ENCODE measurements at regions not wholly inside any gene's neighbourhood (a gene's known extent, or its start where the extent isn't known, plus 50 kb on each side); places are given as distances from the start of the nearest gene placed in this dataset.

- Histone ChIP-seq H3K27me3 (ENCODE audit: insufficient read depth, low read depth, low read length) (no peaks in the 10 kb centered on the region), H3K4me3 (ENCODE audit: low read length) (no peak overlapping the region)
Observed at GRCh38 chr7:35355911-35356310, 102.0 kb upstream of the TBX20 start.

GRCh38 chr7:35355199-35355598, 101.3 kb upstream of the TBX20 start:
- no peak overlapping the region for H3K4me2 ChIP-seq (ENCODE audit: low read length)
- H3K9ac ChIP-seq (ENCODE audit: low read length), result no peak overlapping the region
- no peaks in the 10 kb centered on the region for H3F3A ChIP-seq (ENCODE audit: insufficient read depth, low read length, poor library complexity, severe bottlenecking)
- no peaks in the 10 kb centered on the region for H3K9me2 ChIP-seq (ENCODE audit: insufficient read depth, low read length)
- TF ChIP-seq CTCF (IDR thresholded peaks at IDR 0.05; ENCODE audit: poor library complexity, severe bottlenecking) (no peak), REST (IDR thresholded peaks at IDR 0.05; ENCODE audit: borderline replicate concordance) (no peak)
- no peak overlapping the region for H3K27ac ChIP-seq (ENCODE audit: low read length)
- H4K20me1 ChIP-seq (ENCODE audit: insufficient read depth), result no peaks in the 10 kb centered on the region
- H2AFZ ChIP-seq (ENCODE audit: low read depth, low read length), result no peak overlapping the region
- peaks cover 2% of the 10 kb centered on the region for H3K9me3 ChIP-seq (ENCODE audit: low read length)
- no peaks in the 10 kb centered on the region for H3K27me3 ChIP-seq (ENCODE audit: insufficient read depth, low read depth, low read length)
- no peaks in the 10 kb centered on the region for H3K36me3 ChIP-seq (ENCODE audit: insufficient read depth, low read length)
- H3K79me2 ChIP-seq (replicated peaks; ENCODE audit: insufficient read depth, low read length), result no peaks in the 10 kb centered on the region
- H3K4me3 ChIP-seq (ENCODE audit: low read length), result no peak overlapping the region

More at GRCh38 chr7:35355911-35356310, 102.0 kb upstream of the TBX20 start:
- peaks cover 2% of the 10 kb centered on the region for H3K9me3 ChIP-seq (ENCODE audit: low read length)
- H3F3A ChIP-seq (ENCODE audit: insufficient read depth, low read length, poor library complexity, severe bottlenecking), result no peaks in the 10 kb centered on the region
- H3K9ac ChIP-seq (ENCODE audit: low read length), result no peak overlapping the region
- H2AFZ ChIP-seq (ENCODE audit: low read depth, low read length), result no peak overlapping the region
- H3K4me2 ChIP-seq (ENCODE audit: low read length), result no peak overlapping the region
- no peak overlapping the region for H3K27ac ChIP-seq (ENCODE audit: low read length)
- H3K9me2 ChIP-seq (ENCODE audit: insufficient read depth, low read length), result no peaks in the 10 kb centered on the region
- H3K36me3 ChIP-seq (ENCODE audit: insufficient read depth, low read length), result no peaks in the 10 kb centered on the region
- H4K20me1 ChIP-seq (ENCODE audit: insufficient read depth), result no peaks in the 10 kb centered on the region
- no peak for TF ChIP-seq MXI1 (conservative IDR thresholded peaks at IDR 0.05; ENCODE audit: poor library complexity, severe bottlenecking)
- H3K79me2 ChIP-seq (replicated peaks; ENCODE audit: insufficient read depth, low read length), result no peaks in the 10 kb centered on the region

GRCh38 chr7:35353481-35353880, 99.6 kb upstream of the TBX20 start:
- TF ChIP-seq POLR2AphosphoS5 (IDR thresholded peaks at IDR 0.05) (no peak), RAD21 (conservative IDR thresholded peaks at IDR 0.05) (no peak), EZH2 (IDR thresholded peaks at IDR 0.05; ENCODE audit: borderline replicate concordance, insufficient read depth, low read length, poor library complexity, severe bottlenecking) (no peak), MXI1 (conservative IDR thresholded peaks at IDR 0.05; ENCODE audit: poor library complexity, severe bottlenecking) (no peak), REST (IDR thresholded peaks at IDR 0.05; ENCODE audit: borderline replicate concordance) (no peak), TAF1 (IDR thresholded peaks at IDR 0.05; ENCODE audit: low read depth) (no peak), CTCF (IDR thresholded peaks at IDR 0.05; ENCODE audit: poor library complexity, severe bottlenecking) (no peak)
- Histone ChIP-seq H4K20me1 (ENCODE audit: insufficient read depth) (no peaks in the 10 kb centered on the region), H3K9ac (ENCODE audit: low read length) (no peak overlapping the region), H3K36me3 (ENCODE audit: insufficient read depth, low read length) (no peaks in the 10 kb centered on the region), H3K27ac (ENCODE audit: low read length) (no peak overlapping the region), H3F3A (ENCODE audit: insufficient read depth, low read length, poor library complexity, severe bottlenecking) (no peaks in the 10 kb centered on the region), H3K4me2 (ENCODE audit: low read length) (no peak overlapping the region), H3K9me3 (ENCODE audit: low read length) (peaks cover 2% of the 10 kb centered on the region), H2AFZ (ENCODE audit: low read depth, low read length) (no peak overlapping the region), H3K4me3 (ENCODE audit: low read length) (no peak overlapping the region), H3K27me3 (ENCODE audit: insufficient read depth, low read depth, low read length) (no peaks in the 10 kb centered on the region), H3K79me2 (replicated peaks; ENCODE audit: insufficient read depth, low read length) (no peaks in the 10 kb centered on the region), H3K9me2 (ENCODE audit: insufficient read depth, low read length) (no peaks in the 10 kb centered on the region)
